Right ventricle myocardium superior (tissue), 1 donor: ENCODE measurements at regions not wholly inside any gene's neighbourhood (a gene's known extent, or its start where the extent isn't known, plus 50 kb on each side); places are given as distances from the start of the nearest gene placed in this dataset.

Experiments
- ATAC-seq: fragments of 200-7000 bp; cut with Tn5 transposase; one replicate; pipeline ENCODE4 v1.9.1; 2020; ENCODE audit warnings: mild to moderate bottlenecking; ENCODE audit not compliant: poor library complexity
- DNase-seq: peaks from one replicate; pipeline ENCODE4 v3.0.0-alpha.2; 2020
- intact Hi-C: fragments of 100-400 bp; cut with DNase I; formaldehyde crosslinking; loops from one replicate; pipeline ENCODE4 v1.11.2; 2022
- donor health status: DM: no; HTN: yes; CAD: no; lungs with severe emphysema.

DNA sequence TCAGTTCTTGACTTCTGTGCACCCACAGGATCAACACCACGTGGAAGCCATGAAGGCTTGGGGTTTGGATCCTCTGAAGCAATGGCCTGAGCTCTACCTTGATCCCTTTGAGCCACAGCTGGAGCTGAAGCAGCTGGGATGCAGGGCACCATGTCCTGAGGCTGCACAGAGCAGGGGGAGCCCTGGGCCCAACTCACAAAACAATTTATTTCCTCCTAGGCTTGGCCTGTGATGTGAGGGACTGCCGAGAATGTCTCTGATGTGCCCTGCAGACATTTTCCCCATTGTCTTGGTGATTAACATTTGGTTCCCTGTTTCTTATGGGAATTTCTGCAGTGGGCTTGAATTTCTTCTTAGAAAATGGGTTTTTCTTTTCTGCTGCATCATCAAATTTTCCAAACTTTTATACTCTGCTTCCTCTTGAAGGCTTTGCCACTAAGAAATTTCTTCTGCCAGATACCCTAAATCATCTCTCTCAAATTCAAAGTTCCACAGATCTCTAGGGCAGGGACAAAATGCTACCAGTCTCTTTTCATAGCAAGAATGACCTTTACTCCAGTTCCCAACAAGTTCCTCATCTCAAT lies 288.2 kb downstream of the CCDC59 start:
- intact Hi-C loops = no loop called here
- ATAC-seq = no peak

DNA sequence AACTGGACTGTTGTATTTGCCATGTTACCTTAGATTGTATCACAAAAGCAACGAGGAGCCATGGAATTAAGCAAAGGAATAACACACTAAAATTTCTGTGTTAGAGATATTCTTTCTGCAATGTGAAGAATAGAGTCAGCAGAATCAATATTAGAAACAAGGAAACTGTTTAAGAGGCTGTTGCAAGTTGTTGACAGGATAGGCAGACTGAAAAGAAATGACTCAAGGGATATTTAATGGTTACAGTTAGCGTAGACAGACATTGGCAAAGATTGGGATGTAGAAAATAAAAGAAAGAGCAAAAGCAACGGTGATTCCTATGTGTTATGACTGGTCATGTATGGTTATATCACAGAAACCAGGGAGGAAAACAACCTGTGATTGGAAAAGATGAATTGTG lies 299.0 kb upstream of the PPFIA2 start:
- DNase-seq = no peak
- intact Hi-C loops = no loop called here
- no peak for ATAC-seq

More for the DNA sequence above, 288.2 kb downstream of the CCDC59 start:
- DNase-seq = no peak

DNA sequence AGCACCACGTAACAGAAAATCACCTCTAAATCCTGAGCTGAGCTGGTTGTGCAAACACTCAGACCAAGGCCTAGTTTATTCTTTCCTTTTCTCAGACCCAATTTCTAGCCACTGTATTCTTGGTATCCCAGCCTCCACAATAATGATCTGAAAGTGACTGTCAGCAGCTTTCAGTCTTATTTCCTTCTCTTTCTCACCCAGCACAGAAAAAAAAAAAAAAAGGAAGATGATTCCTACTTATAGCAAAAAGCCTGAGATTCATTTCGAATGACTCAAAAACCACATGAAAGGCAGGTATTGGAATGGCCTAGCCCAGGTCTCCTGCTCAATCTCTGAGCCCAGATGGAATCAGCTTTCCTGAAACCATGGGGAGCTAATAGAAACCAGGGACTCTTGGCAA lies 298.6 kb upstream of the PPFIA2 start:
- intact Hi-C loops = no loop called here
- DNase-seq (no peak), ATAC-seq (peak; percentile 25)

DNA sequence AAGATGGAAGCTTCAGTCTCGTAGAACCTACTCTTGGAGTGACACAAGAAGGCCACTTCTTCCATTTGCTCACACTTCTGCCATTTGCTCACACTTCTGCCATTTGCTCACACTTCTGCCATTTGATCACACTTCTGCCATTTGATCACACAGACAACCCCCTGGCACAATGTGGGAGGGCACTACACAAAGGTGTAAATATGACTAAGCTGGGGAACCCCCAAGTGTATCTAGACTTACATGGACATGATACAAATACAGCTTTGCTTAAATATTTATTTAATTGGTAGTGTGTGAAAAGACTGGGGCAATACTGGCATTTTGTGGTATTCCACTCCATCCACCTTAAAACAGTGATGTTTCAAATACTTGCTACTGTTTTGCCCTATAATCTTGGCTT lies 296.2 kb upstream of the PPFIA2 start:
- no peak for ATAC-seq
- intact Hi-C loops = no loop called here
- no peak for DNase-seq

DNA sequence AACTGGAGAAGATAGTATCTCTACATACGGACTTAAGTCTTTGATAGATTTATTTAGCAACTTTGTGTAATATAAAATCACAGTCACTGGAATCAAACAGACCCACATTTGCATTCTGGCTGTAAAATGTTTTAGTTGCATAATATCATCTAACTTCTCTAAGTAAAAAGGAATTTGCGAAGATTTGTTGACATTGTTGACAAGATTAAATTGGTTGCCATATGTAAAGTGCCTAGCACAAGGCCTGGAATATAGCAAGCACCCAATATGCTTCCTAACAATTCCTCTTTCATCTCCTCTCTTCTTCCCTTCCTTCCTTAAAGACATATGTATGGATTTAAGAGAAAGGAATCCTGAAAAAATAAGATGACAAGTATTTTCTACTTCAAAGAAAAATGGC lies 295.4 kb upstream of the PPFIA2 start:
- no peak for ATAC-seq
- DNase-seq = no peak
- intact Hi-C loops = no loop called here

DNA sequence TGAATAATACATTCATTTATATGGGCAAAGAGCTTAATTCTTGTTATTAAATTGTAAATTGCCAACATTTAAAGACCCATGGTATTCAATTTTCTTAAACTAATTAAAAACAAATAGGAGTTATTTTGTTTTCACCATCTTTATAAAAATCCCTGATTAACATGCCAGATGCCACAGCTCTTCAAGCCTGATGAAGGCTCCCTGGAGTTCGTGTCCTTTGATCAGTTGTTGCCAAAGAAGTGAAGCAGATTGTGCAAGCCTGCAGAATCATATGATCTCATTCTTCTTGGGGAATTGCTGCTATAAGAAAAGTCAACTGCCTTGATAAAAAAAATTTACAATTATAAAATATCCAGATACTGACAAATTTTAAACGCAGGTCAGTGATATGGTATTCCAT lies 288.3 kb upstream of the PPFIA2 start:
- intact Hi-C loops = no loop called here
- no peak for DNase-seq
- ATAC-seq = peak; percentile 57

DNA sequence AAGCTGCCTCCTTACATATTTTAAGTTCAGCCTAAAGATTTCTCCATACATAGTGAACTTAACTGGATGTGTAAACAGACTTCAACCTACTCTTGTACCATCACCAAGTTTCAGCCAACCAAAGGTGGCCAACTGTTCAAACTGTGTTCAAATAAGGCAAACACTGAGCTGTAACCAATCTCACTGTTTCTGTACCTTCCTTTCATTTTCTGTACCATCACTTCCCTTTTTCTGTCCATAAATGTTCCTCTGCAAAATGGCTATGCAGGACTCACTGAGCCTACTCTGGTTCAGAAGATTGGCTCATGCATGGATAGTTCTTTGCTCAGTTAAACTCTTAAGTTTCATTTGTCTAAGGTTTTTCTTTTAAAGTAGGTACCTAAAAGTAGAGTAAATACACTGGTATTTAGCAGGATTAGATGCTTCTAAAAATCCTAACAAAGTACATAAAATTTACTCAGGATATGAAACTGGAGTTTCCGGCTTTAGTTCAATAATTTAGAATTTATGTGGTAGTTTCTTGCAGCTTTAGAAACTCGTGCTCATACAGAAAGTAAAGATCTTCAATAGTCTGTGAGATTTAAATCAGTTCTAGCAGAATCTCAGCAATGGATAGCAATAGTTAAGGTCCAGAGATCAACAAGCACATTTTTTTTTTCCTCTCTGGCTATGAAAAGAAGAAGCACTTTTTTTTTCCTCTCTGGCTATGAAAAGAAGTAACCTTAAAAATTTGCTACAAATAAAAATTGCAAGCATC lies 282.0 kb upstream of the PPFIA2 start:
- intact Hi-C loops = no loop called here
- DNase-seq = no peak
- no peak for ATAC-seq

DNA sequence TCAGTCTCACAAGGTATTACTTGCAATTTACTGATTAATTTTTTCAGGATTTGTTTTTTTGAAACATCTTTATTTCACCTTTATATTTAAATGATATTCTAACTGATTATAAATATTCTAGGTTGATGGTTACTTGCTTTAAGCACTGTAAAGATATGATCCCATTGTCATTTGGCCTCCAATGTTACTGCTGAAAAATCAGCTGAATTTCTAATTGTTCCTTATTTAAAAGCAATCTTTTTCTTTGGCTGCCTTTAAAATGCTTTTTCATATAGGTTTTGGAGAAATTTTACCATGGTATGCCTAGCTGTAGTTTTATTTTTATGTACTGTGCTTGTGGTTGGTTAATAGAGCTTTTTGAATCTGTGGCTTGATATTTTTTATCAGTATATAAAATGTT lies 275.6 kb upstream of the PPFIA2 start:
- DNase-seq = no peak
- intact Hi-C loops = no loop called here
- no peak for ATAC-seq

DNA sequence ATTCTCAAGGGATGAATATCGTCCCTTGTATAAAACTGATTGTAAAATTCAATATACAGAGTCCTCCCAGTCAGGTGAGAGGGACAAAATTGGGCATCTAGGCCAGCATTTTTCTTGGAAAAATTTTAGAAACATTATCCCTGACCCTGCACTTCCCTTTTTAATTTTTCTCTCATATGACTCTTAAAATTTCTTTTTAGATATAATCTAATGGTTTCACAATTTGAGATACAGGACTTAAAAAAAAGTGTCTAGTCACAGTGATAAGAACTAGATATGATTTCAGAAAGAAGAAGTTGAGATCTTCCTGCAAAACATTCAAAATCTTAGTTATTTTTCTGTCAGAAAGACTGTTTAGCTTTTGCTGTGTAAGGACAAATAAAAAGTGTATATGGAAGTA lies 270.8 kb upstream of the PPFIA2 start:
- no peak for DNase-seq
- ATAC-seq = no peak
- intact Hi-C loops = no loop called here

DNA sequence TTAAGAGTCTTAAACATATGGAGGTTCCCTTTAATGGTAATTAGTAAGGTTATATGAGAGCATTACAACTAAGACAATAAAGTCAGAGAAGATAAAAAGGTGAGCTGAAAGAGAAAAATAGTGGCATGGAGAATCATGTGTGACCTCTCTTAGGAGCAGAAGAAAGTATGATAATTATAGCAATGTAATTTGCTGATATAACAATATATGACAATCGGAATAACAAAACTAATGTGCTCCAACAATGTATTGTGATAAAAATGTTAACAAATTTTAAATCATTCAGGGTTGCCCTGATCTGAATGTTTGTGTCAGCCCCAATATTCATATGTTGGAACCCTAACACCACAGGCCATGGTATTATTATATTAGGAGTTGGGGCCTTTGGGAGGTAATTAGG lies 269.6 kb upstream of the PPFIA2 start:
- DNase-seq = no peak
- ATAC-seq = no peak
- intact Hi-C loops = no loop called here

DNA sequence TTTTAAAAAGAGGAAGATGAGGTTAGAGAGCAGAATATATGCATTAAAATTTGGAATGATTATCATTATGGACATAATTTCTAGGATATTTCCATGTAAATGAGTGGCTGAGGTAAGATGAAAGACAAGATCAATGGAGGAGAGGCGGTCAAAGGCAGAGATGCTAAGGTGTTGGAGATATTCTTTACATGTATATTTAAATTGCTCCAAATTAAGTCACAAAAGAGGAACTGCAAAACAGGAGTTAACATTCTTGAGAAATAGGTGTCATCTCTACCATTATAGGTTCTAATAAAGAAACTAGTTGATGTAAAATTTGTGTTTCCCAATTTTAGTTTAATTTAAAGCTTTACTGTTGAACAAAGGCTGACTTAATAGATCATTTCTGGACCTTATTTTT lies 268.5 kb upstream of the PPFIA2 start:
- intact Hi-C loops = no loop called here
- no peak for ATAC-seq

DNA sequence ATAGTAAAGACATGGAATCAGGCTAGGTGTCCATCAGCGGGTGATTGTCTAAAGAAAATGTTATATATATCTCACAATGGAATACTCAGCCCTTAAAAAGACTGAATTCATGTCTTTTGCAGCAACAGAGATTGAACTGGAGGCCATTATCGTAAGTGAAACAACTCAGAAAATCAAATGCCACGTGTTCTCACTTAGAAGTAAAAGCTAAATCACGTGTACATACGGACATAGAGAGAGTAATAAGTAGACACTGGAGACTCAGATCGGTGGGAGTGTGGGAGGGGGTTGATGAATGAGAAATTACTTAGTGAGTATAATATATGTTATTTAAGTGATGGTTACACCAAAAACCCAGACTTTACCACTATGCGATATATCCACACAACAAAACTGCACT lies 266.3 kb upstream of the PPFIA2 start:
- intact Hi-C loops = no loop called here
- no peak for DNase-seq

More for the DNA sequence above, 268.5 kb upstream of the PPFIA2 start:
- no peak for DNase-seq

DNA sequence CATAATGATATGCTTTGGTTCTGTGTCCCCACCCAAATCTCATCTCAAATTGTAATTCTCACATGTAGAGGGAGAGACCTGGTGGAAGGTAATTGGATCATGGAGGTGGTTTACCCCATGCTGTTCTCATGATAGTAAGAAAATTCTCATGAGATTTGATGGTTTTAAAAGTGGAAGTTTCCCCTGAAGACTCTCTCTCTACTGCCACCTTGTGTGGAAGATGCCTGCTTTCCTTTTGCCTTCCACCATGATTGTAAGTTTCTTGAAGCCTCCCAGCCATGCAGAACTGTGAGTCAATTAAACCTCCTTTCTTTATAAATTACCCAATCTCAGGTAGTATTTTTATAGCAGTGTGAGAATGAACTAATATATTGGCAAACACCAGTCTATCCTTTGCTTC lies 260.4 kb upstream of the PPFIA2 start:
- DNase-seq (no peak), ATAC-seq (no peak)
- intact Hi-C loops = no loop called here

More for the DNA sequence above, 266.3 kb upstream of the PPFIA2 start:
- ATAC-seq = no peak

DNA sequence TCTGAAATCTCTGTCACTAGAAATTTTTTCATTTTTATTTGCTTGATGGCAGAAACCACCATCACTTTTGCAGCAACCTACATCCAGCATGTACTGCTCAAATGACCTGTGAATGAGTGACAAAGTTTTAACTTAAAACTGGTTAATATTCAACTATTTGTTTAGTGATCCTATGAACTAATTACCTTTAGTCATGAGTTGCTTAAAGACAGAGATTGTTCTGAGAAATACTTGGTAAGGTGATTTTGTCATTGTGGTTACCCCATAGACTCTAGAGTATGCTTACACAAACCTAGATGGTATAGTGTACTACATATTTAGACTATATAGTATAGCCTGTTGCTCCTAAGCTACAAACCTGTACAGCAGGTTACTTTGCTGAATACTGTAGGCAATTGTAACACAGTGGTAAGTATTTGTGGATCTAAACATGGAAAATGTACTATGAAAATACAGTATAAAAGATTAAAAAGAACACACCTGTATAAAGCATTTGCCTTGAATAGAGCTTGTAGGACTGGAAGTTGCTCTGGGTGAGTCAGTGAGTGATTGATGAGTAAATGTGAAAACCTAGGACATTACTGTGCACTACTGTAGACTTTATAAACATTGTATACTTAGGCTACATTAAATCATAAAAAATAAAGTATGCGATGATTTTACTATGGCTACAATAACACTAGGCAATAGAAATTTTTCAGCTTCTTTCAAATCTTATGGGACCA lies 256.6 kb upstream of the PPFIA2 start:
- intact Hi-C loops = no loop called here
- ATAC-seq (no peak), DNase-seq (no peak)

DNA sequence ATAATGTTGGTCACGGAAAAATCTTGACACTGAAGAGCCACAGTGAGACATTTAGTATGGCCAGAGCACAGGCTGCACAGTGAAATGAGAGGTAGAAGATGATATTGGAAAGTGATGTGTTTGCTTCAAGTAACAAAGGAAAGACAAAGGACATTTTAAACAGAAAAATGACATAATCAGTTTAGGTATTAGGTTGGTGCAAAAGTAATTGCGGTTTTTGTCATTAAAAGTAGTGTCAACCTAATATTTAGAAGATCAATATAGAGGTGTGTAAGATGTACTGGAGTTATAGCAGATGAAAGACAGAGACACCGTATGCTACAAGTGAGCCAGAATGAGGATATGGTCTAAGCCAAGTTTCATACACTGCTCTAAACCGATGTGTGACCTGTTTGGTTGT lies 253.0 kb upstream of the PPFIA2 start:
- no peak for ATAC-seq
- no peak for DNase-seq
- intact Hi-C loops = no loop called here

DNA sequence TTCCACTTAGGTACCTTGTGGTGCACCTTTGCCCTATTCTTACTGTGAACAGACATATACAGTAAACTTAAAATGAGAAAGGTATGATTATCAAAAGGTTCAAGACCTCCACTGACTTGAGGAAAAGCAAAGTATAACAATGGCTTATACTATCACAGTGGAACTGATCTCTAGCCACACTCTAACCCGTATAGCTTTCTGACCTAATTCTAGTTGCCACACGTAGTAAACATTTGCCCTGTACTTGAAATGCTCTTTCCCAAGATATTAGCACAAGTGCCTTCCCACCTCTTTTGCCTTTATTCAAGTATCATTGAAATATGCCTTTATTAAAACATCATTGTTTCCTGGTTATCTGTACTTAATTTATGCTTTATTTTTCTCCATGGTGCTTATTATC lies 250.4 kb upstream of the PPFIA2 start:
- no peak for ATAC-seq
- intact Hi-C loops = no loop called here
- DNase-seq = no peak

DNA sequence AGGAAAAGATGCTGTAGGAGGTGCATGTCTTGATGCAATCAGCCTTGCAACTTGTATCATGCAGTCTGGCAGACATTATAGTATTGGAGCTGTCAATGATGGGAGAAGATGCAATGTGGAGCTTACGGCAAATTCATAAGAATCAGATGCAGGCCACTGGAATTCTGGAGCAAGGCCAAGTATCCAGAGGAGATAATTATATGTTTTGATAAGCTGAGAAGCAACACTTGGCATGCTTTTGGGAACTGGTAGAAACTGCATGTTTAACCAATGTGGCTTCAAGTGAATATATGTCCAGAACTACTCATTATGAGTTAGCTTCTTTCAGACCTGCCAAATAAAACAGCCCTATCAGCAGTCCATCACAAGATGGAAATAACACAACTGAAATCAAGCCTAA lies 249.1 kb upstream of the PPFIA2 start:
- DNase-seq = no peak
- intact Hi-C loops = no loop called here
- ATAC-seq = no peak

DNA sequence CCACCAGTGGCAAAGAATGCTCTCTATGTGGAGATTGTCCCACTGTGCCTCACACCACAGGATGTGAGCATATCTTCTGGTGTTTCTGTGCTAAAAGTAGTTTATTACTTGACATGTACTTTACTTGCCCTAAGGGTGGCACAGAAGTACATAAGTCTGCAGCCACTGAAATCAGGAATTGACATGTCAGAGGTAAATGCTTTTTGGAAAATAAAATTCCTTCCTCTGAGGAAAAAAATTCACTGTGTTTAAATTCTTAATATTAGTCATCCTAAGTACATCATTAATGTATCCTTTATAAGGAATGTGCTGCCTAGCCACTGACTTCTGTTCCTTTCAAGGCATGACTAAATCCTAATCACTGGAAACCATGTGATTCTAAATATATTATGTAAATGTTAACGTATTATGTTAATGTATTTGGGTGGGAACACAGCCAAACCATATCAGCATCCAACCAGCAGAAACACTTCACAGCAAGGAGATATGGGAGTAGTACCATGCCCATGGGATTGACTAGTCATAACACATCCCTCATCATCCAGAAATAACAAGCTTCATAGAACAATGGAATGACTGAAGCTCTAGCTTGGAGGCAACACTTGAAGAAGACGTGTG lies 239.7 kb upstream of the PPFIA2 start:
- no peak for ATAC-seq
- intact Hi-C loops = no loop called here
- DNase-seq = no peak

DNA sequence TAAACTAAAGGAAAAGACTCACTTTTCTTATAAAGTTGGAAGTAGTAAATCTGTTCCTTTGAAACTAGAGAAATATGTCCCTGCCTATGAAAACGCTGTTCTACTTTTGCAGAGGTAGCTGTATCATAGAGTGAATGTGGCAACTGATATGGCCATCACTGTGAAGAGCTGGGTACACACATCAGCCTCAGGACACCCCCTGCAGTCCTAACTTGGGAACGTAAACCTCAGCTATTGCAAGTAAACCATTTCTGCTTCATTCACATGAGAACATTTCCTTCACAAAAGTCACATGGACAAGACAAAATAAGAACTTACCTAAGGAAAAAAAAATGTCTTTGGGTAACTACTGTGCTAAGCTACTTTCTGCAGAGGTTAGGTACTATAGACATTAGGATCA lies 233.3 kb upstream of the PPFIA2 start:
- intact Hi-C loops = no loop called here
- DNase-seq (no peak), ATAC-seq (no peak)

DNA sequence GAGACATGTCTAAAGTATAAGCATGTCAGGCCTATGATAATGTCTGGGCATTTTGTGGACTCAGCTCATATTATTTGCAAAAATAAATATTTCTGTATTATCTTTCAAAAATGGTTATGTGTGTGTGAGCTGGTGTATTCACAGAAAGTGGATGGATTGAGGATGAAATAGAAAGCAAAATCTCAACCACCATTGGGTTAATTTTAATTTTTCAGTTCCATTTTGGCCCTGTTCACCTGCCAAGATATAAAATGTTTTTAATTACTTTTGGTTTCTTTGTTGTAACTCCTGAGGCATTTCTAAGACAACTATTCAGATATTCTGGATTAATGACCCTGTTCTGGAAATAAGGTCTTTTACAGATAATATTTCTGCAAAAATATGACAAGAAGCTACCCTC lies 232.7 kb upstream of the PPFIA2 start:
- DNase-seq (no peak), ATAC-seq (no peak)
- intact Hi-C loops = no loop called here
